ENCODE measurements at regions not wholly inside any gene's neighbourhood (a gene's known extent, or its start where the extent isn't known, plus 50 kb on each side); places are given as distances from the start of the nearest gene placed in this dataset.

DNA sequence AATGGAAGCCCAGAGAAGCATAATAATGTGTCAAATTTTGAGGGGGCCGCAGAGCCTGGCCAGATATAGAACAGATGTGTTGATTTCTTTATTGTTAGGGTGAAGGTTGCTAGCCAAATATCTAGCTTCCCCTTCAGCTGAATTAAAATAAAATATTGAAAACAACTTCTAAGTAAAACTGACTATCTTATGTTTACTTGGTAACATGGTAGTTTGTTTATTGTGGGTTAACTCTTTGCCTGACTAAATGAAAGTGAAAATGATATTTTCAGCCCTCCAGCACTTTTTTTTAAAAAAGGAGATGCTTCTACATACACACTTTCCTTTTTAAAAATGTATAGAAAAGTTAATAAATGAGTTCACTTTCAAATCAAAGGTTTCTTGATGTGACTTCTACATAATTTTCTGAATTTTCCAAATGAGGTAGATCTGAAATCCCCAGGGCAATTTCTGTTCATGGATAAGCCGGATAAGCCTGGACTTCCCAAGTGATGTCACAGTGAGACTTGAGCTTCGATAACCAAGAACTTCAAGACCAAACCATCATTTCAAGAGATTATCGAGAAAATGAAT is 172.1 kb upstream of the OLIG3 start (continued):
- TF ChIP-seq SREBF1 (IDR thresholded peaks at IDR 0.05; ENCODE audit: low read length), result no peak
- 0 out of 2 replicates have a peak, but pooled peaks have one; percentile 41 for TF ChIP-seq RELB (IDR thresholded peaks at IDR 0.05; ENCODE audit: low read depth)
- TF ChIP-seq, protein P1, sequence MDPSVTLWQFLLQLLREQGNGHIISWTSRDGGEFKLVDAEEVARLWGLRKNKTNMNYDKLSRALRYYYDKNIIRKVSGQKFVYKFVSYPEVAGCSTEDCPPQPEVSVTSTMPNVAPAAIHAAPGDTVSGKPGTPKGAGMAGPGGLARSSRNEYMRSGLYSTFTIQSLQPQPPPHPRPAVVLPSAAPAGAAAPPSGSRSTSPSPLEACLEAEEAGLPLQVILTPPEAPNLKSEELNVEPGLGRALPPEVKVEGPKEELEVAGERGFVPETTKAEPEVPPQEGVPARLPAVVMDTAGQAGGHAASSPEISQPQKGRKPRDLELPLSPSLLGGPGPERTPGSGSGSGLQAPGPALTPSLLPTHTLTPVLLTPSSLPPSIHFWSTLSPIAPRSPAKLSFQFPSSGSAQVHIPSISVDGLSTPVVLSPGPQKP (IDR thresholded peaks at IDR 0.05; ENCODE audit: low read depth, low read length), result no peak
- TF ChIP-seq CHD2 (IDR thresholded peaks at IDR 0.05; ENCODE audit: borderline replicate concordance, low read depth, low read length), result no peak
- TF ChIP-seq MLLT1 (IDR thresholded peaks at IDR 0.05), result peak; percentile 98
- TF ChIP-seq NFXL1 (IDR thresholded peaks at IDR 0.05; ENCODE audit: borderline replicate concordance), result no peak
- no peak for TF ChIP-seq MAX (IDR thresholded peaks at IDR 0.05; ENCODE audit: low read depth, low read length)
- TF ChIP-seq TARDBP (IDR thresholded peaks at IDR 0.05; ENCODE audit: borderline replicate concordance), result no peak
- no peak for TF ChIP-seq ZNF217 (IDR thresholded peaks at IDR 0.05)
- TF ChIP-seq HCFC1 (IDR thresholded peaks at IDR 0.05; ENCODE audit: low read length), result no peak
- TF ChIP-seq SKIL (IDR thresholded peaks at IDR 0.05; ENCODE audit: low read depth, poor library complexity, severe bottlenecking), result no peak
- TF ChIP-seq SPI1 (IDR thresholded peaks at IDR 0.05; ENCODE audit: borderline replicate concordance, insufficient read depth, low read depth, low read length), result no peak
- TF ChIP-seq, protein P2, sequence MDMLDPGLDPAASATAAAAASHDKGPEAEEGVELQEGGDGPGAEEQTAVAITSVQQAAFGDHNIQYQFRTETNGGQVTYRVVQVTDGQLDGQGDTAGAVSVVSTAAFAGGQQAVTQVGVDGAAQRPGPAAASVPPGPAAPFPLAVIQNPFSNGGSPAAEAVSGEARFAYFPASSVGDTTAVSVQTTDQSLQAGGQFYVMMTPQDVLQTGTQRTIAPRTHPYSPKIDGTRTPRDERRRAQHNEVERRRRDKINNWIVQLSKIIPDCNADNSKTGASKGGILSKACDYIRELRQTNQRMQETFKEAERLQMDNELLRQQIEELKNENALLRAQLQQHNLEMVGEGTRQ (IDR thresholded peaks at IDR 0.05; ENCODE audit: borderline replicate concordance, low read depth, low read length), result no peak
- TF ChIP-seq, protein P3, sequence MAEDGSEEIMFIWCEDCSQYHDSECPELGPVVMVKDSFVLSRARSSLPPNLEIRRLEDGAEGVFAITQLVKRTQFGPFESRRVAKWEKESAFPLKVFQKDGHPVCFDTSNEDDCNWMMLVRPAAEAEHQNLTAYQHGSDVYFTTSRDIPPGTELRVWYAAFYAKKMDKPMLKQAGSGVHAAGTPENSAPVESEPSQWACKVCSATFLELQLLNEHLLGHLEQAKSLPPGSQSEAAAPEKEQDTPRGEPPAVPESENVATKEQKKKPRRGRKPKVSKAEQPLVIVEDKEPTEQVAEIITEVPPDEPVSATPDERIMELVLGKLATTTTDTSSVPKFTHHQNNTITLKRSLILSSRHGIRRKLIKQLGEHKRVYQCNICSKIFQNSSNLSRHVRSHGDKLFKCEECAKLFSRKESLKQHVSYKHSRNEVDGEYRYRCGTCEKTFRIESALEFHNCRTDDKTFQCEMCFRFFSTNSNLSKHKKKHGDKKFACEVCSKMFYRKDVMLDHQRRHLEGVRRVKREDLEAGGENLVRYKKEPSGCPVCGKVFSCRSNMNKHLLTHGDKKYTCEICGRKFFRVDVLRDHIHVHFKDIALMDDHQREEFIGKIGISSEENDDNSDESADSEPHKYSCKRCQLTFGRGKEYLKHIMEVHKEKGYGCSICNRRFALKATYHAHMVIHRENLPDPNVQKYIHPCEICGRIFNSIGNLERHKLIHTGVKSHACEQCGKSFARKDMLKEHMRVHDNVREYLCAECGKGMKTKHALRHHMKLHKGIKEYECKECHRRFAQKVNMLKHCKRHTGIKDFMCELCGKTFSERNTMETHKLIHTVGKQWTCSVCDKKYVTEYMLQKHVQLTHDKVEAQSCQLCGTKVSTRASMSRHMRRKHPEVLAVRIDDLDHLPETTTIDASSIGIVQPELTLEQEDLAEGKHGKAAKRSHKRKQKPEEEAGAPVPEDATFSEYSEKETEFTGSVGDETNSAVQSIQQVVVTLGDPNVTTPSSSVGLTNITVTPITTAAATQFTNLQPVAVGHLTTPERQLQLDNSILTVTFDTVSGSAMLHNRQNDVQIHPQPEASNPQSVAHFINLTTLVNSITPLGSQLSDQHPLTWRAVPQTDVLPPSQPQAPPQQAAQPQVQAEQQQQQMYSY (CRISPR knock-in tag; IDR thresholded peaks at IDR 0.05), result no peak
- TF ChIP-seq WRNIP1 (IDR thresholded peaks at IDR 0.05; ENCODE audit: borderline replicate concordance, low read depth, low read length), result no peak
- no peak for TF ChIP-seq NBN (IDR thresholded peaks at IDR 0.05)
- TF ChIP-seq ZNF274 (IDR thresholded peaks at IDR 0.05; ENCODE audit: insufficient read depth, insufficient read length), result no peak
